H1 (cell line): ENCODE measurements at regions not wholly inside any gene's neighbourhood (a gene's known extent, or its start where the extent isn't known, plus 50 kb on each side); places are given as distances from the start of the nearest gene placed in this dataset.
"Not testable (repeated sequence)": the region's sequence is repeated elsewhere in the genome, so short reads cannot be mapped to it uniquely, and the experiment has no call there.

Experiments
- CTCF ChIA-PET: fragments of 300-600 bp; sonication (Branson Sonifier 250); formaldehyde crosslinking; loops from one replicate; lab custom pipeline; 2021; ENCODE audit not compliant: partially characterized antibody; lab: Charles Lee
- POLR2A ChIA-PET: fragments of 300-600 bp; sonication (Branson Sonifier 250); formaldehyde crosslinking; loops from one replicate; lab custom pipeline; 2021; ENCODE audit warnings: inconsistent platforms; ENCODE audit not compliant: partially characterized antibody; lab: Charles Lee
- DNase-seq, 2 experiments: peaks; one replicate each; pipeline versions ENCODE4 v3.0.0 to v3.0.0-alpha.2; 2010 to 2022; ENCODE audit warnings: low spot score in 2 of 2, low read depth in 1 of 2, mixed read lengths in 1 of 2
- FAIRE-seq: peaks from 2 replicates; lab custom pipeline; 2011; peaks lifted over from hg19 to GRCh38; lab: Jason Lieb, UNC
- H2AFZ ChIP-seq: 2 replicates; pipeline ENCODE4 v1.8.1; 2012; ENCODE audit warnings: low read length, inconsistent platforms
- H2AK5ac ChIP-seq: 2 replicates; pipeline ENCODE4 v1.6.1; 2013; ENCODE audit warnings: low read depth, low read length
- H2BK120ac ChIP-seq: replicated peaks from 2 replicates; pipeline ENCODE3; 2013; ENCODE audit warnings: low read depth, low read length, inconsistent platforms
- H2BK12ac ChIP-seq: 2 replicates; pipeline ENCODE4 v1.6.1; 2013; ENCODE audit warnings: low read depth, low read length
- H2BK15ac ChIP-seq: 2 replicates; pipeline ENCODE4 v1.6.1; 2013; ENCODE audit warnings: low read length
- H2BK20ac ChIP-seq: 2 replicates; pipeline ENCODE4 v1.6.1; 2013; ENCODE audit warnings: low read length
- H2BK5ac ChIP-seq: 2 replicates; pipeline ENCODE4 v1.6.1; 2013; ENCODE audit warnings: low read depth, low read length
- H3K14ac ChIP-seq: 2 replicates; pipeline ENCODE4 v1.6.1; 2013; ENCODE audit warnings: inconsistent platforms; ENCODE audit not compliant: insufficient read length
- H3K18ac ChIP-seq: 2 replicates; pipeline ENCODE4 v1.6.1; 2013; ENCODE audit warnings: low read length; ENCODE audit errors: extremely low read depth
- H3K23ac ChIP-seq: 2 replicates; pipeline ENCODE4 v1.6.1; 2013; ENCODE audit warnings: inconsistent platforms; ENCODE audit not compliant: insufficient read length
- H3K23me2 ChIP-seq: 2 replicates; pipeline ENCODE4 v1.6.1; 2013; ENCODE audit warnings: low read depth, low read length
- H3K27ac ChIP-seq: 2 replicates; pipeline ENCODE4 v1.6.1; 2011; ENCODE audit warnings: low read depth, low read length, inconsistent platforms
- H3K27me3 ChIP-seq, 4 experiments: replicated peaks in 1 of 4; 1 replicate in 1 of 4; 2 replicates in 3 of 4; pipeline versions ENCODE4 v1.6.1 to v1.8.1; 2011 to 2013; ENCODE audit warnings: low read length in 3 of 4, mild to moderate bottlenecking in 3 of 4, inconsistent platforms in 2 of 4, mixed read lengths in 2 of 4, moderate library complexity in 1 of 4; ENCODE audit not compliant: control insufficient read depth in 3 of 4, insufficient read depth in 3 of 4; ENCODE audit errors: extremely low read depth in 1 of 4
- H3K36me3 ChIP-seq, 4 experiments: 2 replicates each; pipeline versions ENCODE4 v1.6.1 to v1.8.1; 2011 to 2013; ENCODE audit warnings: mild to moderate bottlenecking in 4 of 4, low read length in 3 of 4, moderate library complexity in 2 of 4, control low read depth in 1 of 4, inconsistent platforms in 1 of 4; ENCODE audit not compliant: insufficient read depth in 4 of 4, control insufficient read depth in 2 of 4
- H3K4ac ChIP-seq: replicated peaks from 2 replicates; pipeline ENCODE3; 2013; ENCODE audit warnings: low read length, low read depth, mixed read lengths, inconsistent platforms; ENCODE audit not compliant: insufficient read length
- H3K4me1 ChIP-seq, 4 experiments: replicated peaks in 1 of 4; 1 replicate in 1 of 4; 2 replicates in 3 of 4; pipeline versions ENCODE4 v1.6.1 to v1.8.1; 2011 to 2013; ENCODE audit warnings: low read length in 3 of 4, inconsistent platforms in 2 of 4, mixed read lengths in 1 of 4; ENCODE audit not compliant: insufficient read depth in 4 of 4, control insufficient read depth in 3 of 4
- H3K4me2 ChIP-seq, 2 experiments: 2 replicates each; pipeline versions ENCODE4 v1.6.1 to v1.8.1; 2011 to 2013; ENCODE audit warnings: low read depth in 2 of 2, low read length in 2 of 2, control low read depth in 1 of 2, inconsistent platforms in 1 of 2, mild to moderate bottlenecking in 1 of 2; ENCODE audit not compliant: insufficient read depth in 1 of 2
- H3K4me3 ChIP-seq, 4 experiments: fragments of 200-600, 300-600 bp in 1 of 4; sonication (generic), shearing (Covaris generic), sonication (Bioruptor Twin) in 1 of 4; 2 replicates each; pipeline versions ENCODE4 v1.5.1 to v1.8.1; 2011 to 2016; ENCODE audit warnings: low read length in 4 of 4, low read depth in 3 of 4, control low read depth in 2 of 4, inconsistent platforms in 2 of 4, mild to moderate bottlenecking in 2 of 4, mixed read lengths in 1 of 4, moderate library complexity in 1 of 4; ENCODE audit not compliant: insufficient read depth in 2 of 4; ENCODE audit errors: extremely low read depth in 1 of 4
- H3K56ac ChIP-seq: replicated peaks from 2 replicates; pipeline ENCODE3; 2013; ENCODE audit warnings: low read depth, mild to moderate bottlenecking, mixed read lengths, low read length, inconsistent platforms; ENCODE audit not compliant: insufficient read length
- H3K79me1 ChIP-seq: 2 replicates; pipeline ENCODE4 v1.6.1; 2013; ENCODE audit warnings: low read depth, low read length, control low read depth
- H3K79me2 ChIP-seq, 2 experiments: 2 replicates each; pipeline versions ENCODE4 v1.6.1 to v1.8.1; 2012 to 2013; ENCODE audit warnings: low read length in 2 of 2, mild to moderate bottlenecking in 2 of 2, inconsistent platforms in 1 of 2; ENCODE audit not compliant: insufficient read depth in 2 of 2, control insufficient read depth in 1 of 2
- H3K9ac ChIP-seq, 4 experiments: replicated peaks in 1 of 4; 1 replicate in 1 of 4; 2 replicates in 3 of 4; pipeline versions ENCODE4 v1.6.1 to v1.8.1; 2011 to 2013; ENCODE audit warnings: low read depth in 3 of 4, low read length in 3 of 4, control low read depth in 2 of 4, mild to moderate bottlenecking in 2 of 4, moderate library complexity in 2 of 4, inconsistent platforms in 1 of 4; ENCODE audit errors: extremely low read depth in 1 of 4
- H3K9me3 ChIP-seq, 2 experiments: 2 replicates each; pipeline versions ENCODE4 v1.6.1 to v1.8.1; 2012 to 2013; ENCODE audit warnings: mild to moderate bottlenecking in 2 of 2, moderate library complexity in 2 of 2, control low read depth in 1 of 2, inconsistent platforms in 1 of 2, low read depth in 1 of 2, low read length in 1 of 2, mixed read lengths in 1 of 2; ENCODE audit not compliant: insufficient read depth in 2 of 2
- H4K20me1 ChIP-seq, 2 experiments: replicated peaks in 1 of 2; 2 replicates each; pipeline versions ENCODE3 to v1.8.1; 2011 to 2013; ENCODE audit warnings: inconsistent platforms in 2 of 2, low read length in 2 of 2, mild to moderate bottlenecking in 1 of 2; ENCODE audit not compliant: insufficient read depth in 2 of 2, control insufficient read depth in 1 of 2
- H4K5ac ChIP-seq: 2 replicates; pipeline ENCODE4 v1.6.1; 2013; ENCODE audit warnings: low read length, low read depth, mixed read lengths, inconsistent platforms; ENCODE audit not compliant: insufficient read length
- H4K8ac ChIP-seq: 2 replicates; pipeline ENCODE4 v1.8.0; 2013; ENCODE audit warnings: mild to moderate bottlenecking, moderate library complexity, low read length, inconsistent platforms; ENCODE audit not compliant: insufficient read depth; ENCODE audit errors: extremely low read depth
- H4K91ac ChIP-seq: replicated peaks from 2 replicates; pipeline ENCODE3; 2013; ENCODE audit warnings: low read length, mixed read lengths, inconsistent platforms; ENCODE audit not compliant: insufficient read length
- WGBS, 2 experiments: shearing (Covaris generic) in 1 of 2; methylation state at CpG; one replicate each; pipeline versions ENCODE4 v1.1.6 to v1.1.7; 2013 to 2015; ENCODE audit warnings: low lambda C conversion rate in 2 of 2, mixed read lengths in 2 of 2, inconsistent platforms in 1 of 2, low coverage in 1 of 2, missing lambda C conversion rate in 1 of 2; ENCODE audit not compliant: insufficient replicate concordance in 2 of 2, insufficient coverage in 1 of 2, insufficient read length in 1 of 2; ENCODE audit errors: extremely low coverage in 1 of 2, missing lambda C conversion rate in 1 of 2; 5-methylcytosine and 5-hydroxymethylcytosine counted together

DNA sequence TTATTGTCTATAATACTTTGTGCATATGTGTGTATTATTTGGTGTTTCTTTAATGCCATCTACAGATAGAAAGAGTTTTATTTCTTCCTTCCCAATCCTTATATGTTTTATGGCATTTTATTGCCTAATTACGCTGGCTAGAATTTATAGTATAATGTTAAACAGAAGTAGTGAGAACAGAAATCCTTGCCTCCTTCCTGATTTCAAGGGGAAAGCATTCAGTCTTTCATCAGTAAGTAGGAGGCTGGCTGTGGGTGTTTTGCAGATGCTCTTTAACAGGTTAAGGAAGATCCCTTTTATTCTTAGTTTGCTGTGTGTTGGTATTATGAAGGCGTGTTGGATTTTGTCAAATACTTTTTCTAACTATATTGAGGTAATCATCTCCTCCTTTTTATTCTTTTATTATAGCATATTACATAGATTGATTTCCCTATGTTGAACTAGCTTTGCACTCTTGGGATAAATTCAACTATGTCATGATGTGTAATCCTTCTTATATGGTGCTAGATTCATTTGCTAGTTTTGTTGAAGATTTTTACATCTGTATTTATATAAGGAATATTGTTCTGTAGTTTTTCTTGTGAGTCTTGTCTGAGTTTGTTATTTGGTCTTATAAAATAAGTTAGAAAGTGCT, 204.6 kb downstream of the ANKRD30B start:
- H2BK5ac ChIP-seq, H3K79me1 ChIP-seq, H4K91ac ChIP-seq, H3K4ac ChIP-seq, H3K4me3 ChIP-seq, H3K4me2 ChIP-seq, H3K4me1 ChIP-seq, H3K27me3 ChIP-seq, H3K9ac ChIP-seq, H2BK12ac ChIP-seq, H2BK15ac ChIP-seq, H3K36me3 ChIP-seq, H4K5ac ChIP-seq, H3K14ac ChIP-seq, H3K56ac ChIP-seq, H4K20me1 ChIP-seq, POLR2A ChIA-PET, H3K18ac ChIP-seq, H4K8ac ChIP-seq, DNase-seq, H3K23me2 ChIP-seq, H2AFZ ChIP-seq, FAIRE-seq, CTCF ChIA-PET, H3K23ac ChIP-seq, H2BK120ac ChIP-seq, H3K27ac ChIP-seq, H2BK20ac ChIP-seq, H2AK5ac ChIP-seq, H3K79me2 ChIP-seq: not testable (repeated sequence)
- 64% methylated on average over 2 of the region's 2 CpGs; no CpG with 5 or more reads in 1 of the 2 experiments for WGBS, 2 experiments
- peaks cover 45 to 56% of the 10 kb centered on the region in 2 experiments for H3K9me3 ChIP-seq
